CD4-positive, alpha-beta memory T cell (primary cell): ENCODE measurements at regions not wholly inside any gene's neighbourhood (a gene's known extent, or its start where the extent isn't known, plus 50 kb on each side); places are given as distances from the start of the nearest gene placed in this dataset.

Experiments
- CTCF ChIA-PET: fragments of 350-600 bp; sonication (Branson Sonifier 250); formaldehyde crosslinking; loops from one replicate; lab custom pipeline; 2021; ENCODE audit warnings: inconsistent platforms; ENCODE audit not compliant: partially characterized antibody; lab: Charles Lee
- POLR2A ChIA-PET: fragments of 350-600 bp; sonication (Branson Sonifier 250); formaldehyde crosslinking; loops from one replicate; lab custom pipeline; 2021; ENCODE audit not compliant: partially characterized antibody; lab: Charles Lee
- DNase-seq, 5 donors: peaks; one replicate each; pipeline versions ENCODE4 v3.0.0 to v3.0.0-alpha.2; 2020 to 2022; ENCODE audit warnings: mixed read lengths in 1 of 5
- H3K27ac ChIP-seq: one replicate; pipeline ENCODE4 v1.7.0; 2013; ENCODE audit warnings: low read depth, low read length
- H3K27me3 ChIP-seq: 2 replicates; pipeline ENCODE4 v1.7.0; 2013; ENCODE audit warnings: mild to moderate bottlenecking, low read length, moderate library complexity; ENCODE audit not compliant: insufficient read depth
- H3K36me3 ChIP-seq: 2 replicates; pipeline ENCODE4 v1.7.0; 2013; ENCODE audit warnings: mild to moderate bottlenecking, low read length, moderate library complexity; ENCODE audit not compliant: insufficient read depth
- H3K4me1 ChIP-seq: 2 replicates; pipeline ENCODE4 v1.7.0; 2013; ENCODE audit warnings: mild to moderate bottlenecking, low read length, moderate library complexity; ENCODE audit not compliant: insufficient read depth
- H3K4me3 ChIP-seq, 2 donors: one replicate each; pipeline ENCODE4 v1.7.0; 2013; ENCODE audit warnings: low read length in 2 of 2, mild to moderate bottlenecking in 1 of 2
- H3K9me3 ChIP-seq, 2 donors: one replicate each; pipeline ENCODE4 v1.7.0; 2013; ENCODE audit warnings: low read length in 2 of 2, control low read depth in 1 of 2; ENCODE audit not compliant: control insufficient read depth in 1 of 2
- H3K27ac Mint-ChIP-seq, 7 donors: one replicate each; pipeline ENCODE4 v1.8.0; 2020 to 2021; ENCODE audit warnings: mixed read lengths in 7 of 7, mild to moderate bottlenecking in 6 of 7, inconsistent platforms in 3 of 7, moderate library complexity in 3 of 7
- H3K27me3 Mint-ChIP-seq, 2 donors: one replicate each; pipeline ENCODE4 v1.8.0; 2020 to 2021; ENCODE audit warnings: mixed read lengths in 2 of 2
- H3K36me3 Mint-ChIP-seq, 2 donors: one replicate each; pipeline ENCODE4 v1.8.0; 2020 to 2021; ENCODE audit warnings: mixed read lengths in 2 of 2, inconsistent platforms in 1 of 2, mild to moderate bottlenecking in 1 of 2
- H3K4me1 Mint-ChIP-seq, 4 donors: one replicate each; pipeline ENCODE4 v1.8.0; 2020 to 2021; ENCODE audit warnings: mixed read lengths in 4 of 4, mild to moderate bottlenecking in 1 of 4
- H3K4me3 Mint-ChIP-seq, 8 donors: one replicate each; pipeline ENCODE4 v1.8.0; 2020 to 2021; ENCODE audit warnings: mixed read lengths in 8 of 8, mild to moderate bottlenecking in 7 of 8, moderate library complexity in 6 of 8, inconsistent platforms in 3 of 8
- H3K9me3 Mint-ChIP-seq, 8 donors: one replicate each; pipeline ENCODE4 v1.8.0; 2020 to 2021; ENCODE audit warnings: mixed read lengths in 8 of 8, mild to moderate bottlenecking in 5 of 8, inconsistent platforms in 3 of 8, moderate library complexity in 1 of 8
- intact Hi-C: fragments of 100-400 bp; cut with micrococcal nuclease; formaldehyde crosslinking; loops from one replicate; pipeline ENCODE4 v1.15.1; 2023

DNA sequence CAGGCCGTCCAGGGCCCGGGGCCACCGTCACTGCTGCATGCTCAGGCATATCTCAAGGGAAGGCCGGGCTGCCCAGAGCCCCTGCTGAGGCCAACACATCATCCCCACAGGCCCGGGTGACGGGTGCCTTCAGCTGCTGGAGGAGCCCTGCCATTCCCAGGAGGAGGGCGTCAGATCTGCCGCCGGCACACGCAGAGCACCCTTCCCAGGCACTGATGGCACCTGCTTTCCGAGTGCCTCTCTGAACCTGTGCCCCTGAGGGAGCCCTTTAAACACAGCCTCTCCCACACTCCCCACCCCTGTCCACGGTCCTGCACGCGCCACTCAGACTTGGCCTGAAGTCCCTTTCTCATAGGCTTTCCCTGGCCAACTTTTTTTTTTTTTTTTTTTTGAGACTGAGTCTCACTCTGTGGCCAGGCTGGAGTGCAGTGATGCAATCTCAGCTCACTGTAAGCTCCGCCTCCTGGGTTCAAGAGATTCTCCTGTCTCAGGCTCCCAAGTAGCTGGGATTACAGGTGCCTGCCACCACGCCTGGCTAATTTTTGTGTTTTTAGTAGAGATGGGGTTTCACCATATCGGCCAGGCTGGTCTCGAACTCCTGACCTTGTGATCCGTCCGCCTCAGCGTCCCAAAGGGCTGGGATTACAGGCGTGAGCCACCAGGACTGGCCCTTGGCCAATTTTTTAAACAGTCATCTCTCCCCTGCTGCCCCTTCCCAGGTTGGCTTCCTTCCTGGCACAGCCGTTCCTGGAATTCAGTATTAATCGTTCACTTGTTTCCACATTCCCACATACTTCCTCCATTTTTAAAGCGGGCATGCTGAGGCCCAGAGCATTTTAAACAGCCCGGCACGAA lies 211.7 kb downstream of the NDUFA10 start:
- Mint-ChIP-seq H3K4me3 (no peak overlapping the region), H3K9me3 (no peaks in the 10 kb centered on the region), H3K36me3 (no peaks in the 10 kb centered on the region), H3K27me3 (peaks cover 1 to 2% of the 10 kb centered on the region in 2 donors), H3K4me1 (no peaks in the 10 kb centered on the region), H3K27ac (peak overlapping the region in 1 of 7 donors; percentile 78)
- intact Hi-C loops: no loop called here
- H3K36me3 ChIP-seq: no peaks in the 10 kb centered on the region
- H3K9me3 ChIP-seq: no peaks in the 10 kb centered on the region
- no peak for DNase-seq
- H3K4me1 ChIP-seq: no peaks in the 10 kb centered on the region
- POLR2A ChIA-PET: no interaction called here
- CTCF ChIA-PET: no interaction called here
- no peaks in the 10 kb centered on the region for H3K27me3 ChIP-seq
- no peak overlapping the region for H3K4me3 ChIP-seq
- no peak overlapping the region for H3K27ac ChIP-seq

DNA sequence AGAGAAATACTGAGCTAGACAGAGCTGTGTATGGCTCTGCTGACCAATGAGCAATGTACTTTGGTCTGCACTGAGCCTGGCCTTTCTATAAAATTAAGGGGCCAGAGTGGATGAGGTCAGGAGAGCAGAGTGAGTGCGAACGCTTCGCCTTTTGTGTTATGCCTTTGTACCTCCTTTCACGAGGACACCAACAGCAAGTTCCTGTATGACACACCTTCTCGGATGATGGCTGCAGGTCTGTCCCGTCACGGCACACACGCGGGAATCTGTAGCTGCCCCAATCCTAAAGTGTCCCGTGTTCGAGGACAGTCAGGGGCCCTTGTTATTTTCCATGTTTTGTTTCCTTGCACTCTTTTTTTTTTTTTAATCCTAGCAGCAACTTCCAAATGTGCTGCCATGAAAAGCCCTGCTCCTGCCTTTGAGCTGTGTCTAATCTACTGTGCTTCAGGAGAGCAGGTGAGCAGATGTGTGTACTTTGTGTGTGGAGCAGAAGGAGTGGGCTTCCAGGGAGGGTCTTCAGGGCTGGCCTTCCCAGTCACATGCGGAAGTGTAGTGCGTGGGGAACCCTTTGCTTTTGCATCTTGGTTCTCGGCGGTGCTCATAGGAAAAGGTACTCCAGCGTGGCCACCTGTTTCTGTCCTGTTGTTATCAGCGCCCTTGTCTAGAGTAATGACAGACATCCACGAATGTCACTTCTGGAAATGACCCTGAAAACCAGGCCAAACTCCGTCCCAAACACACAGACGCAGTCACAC lies 213.2 kb downstream of the NDUFA10 start:
- Histone ChIP-seq H3K4me1 (no peaks in the 10 kb centered on the region), H3K27ac (no peak overlapping the region), H3K4me3 (no peak overlapping the region), H3K9me3 (no peaks in the 10 kb centered on the region), H3K36me3 (no peaks in the 10 kb centered on the region), H3K27me3 (no peaks in the 10 kb centered on the region)
- intact Hi-C loops: no loop called here
- Mint-ChIP-seq H3K27me3 (no peaks in the 10 kb centered on the region), H3K36me3 (no peaks in the 10 kb centered on the region), H3K4me3 (no peak overlapping the region), H3K9me3 (no peaks in the 10 kb centered on the region), H3K27ac (no peak overlapping the region), H3K4me1 (no peaks in the 10 kb centered on the region)
- CTCF ChIA-PET: no interaction called here
- POLR2A ChIA-PET: no interaction called here
- no peak for DNase-seq

DNA sequence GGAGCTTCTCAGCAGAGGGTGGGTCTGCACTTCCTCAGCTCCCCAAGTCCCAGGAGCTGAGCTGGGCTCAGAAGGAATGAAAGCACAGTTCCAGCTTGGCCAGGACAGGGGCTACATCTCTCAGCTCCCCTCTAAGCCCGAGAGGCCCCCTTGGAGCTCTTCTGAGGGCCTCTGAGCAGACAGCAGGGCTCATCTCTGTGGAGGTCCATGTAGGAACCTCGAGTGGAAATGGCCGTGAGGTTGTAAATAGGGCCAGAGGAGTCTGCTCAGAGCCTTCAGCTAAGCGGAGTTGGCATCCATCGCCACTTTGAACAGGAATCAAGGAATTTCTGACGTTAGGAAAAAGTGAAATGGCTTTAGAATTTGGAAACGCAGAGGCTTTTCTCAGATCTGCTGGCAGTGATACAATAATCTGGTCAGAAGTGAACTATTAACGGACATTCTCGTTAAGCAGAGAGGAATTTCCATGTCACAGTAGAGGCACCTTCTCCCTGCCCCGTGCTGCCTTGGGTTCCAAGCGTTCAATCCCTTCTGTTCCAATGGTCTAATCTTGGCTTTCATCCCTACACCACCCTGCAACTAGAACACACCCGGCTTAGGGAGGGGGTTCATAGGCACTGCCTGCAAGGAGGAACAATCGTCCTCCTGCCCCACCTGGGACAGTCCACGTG lies 213.9 kb downstream of the NDUFA10 start:
- H3K36me3 ChIP-seq: no peaks in the 10 kb centered on the region
- no peaks in the 10 kb centered on the region for H3K4me1 Mint-ChIP-seq
- H3K4me1 ChIP-seq: no peaks in the 10 kb centered on the region
- no peaks in the 10 kb centered on the region for H3K9me3 ChIP-seq
- no peak overlapping the region for H3K4me3 ChIP-seq
- no peak overlapping the region for H3K4me3 Mint-ChIP-seq
- no peaks in the 10 kb centered on the region for H3K9me3 Mint-ChIP-seq
- intact Hi-C loops: no loop called here
- POLR2A ChIA-PET: no interaction called here
- H3K27me3 ChIP-seq: no peaks in the 10 kb centered on the region
- H3K27me3 Mint-ChIP-seq: no peaks in the 10 kb centered on the region
- no peak overlapping the region for H3K27ac Mint-ChIP-seq
- no peaks in the 10 kb centered on the region for H3K36me3 Mint-ChIP-seq
- H3K27ac ChIP-seq: no peak overlapping the region
- CTCF ChIA-PET: no interaction called here
- DNase-seq: no peak

DNA sequence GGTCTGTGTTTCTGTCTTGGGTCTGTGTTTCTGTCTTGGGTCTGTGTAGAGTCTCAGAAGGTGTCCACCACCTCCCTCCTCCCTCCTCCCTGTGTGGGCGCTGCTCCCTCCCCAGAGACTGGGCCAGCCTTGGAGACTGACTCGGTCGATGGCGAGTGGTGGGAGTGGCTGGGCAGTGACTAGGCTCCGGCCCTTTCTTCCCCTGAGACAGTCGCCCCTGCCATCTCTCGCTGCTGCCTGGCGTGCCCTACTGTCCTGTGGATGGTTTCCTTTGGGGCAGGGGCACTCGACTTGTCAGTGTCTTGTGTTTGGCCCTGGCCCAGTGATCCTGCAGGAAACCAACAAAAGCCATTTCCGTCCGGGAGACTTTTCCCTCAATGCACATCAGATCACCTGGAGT lies 215.8 kb downstream of the NDUFA10 start:
- POLR2A ChIA-PET: no interaction called here
- Histone ChIP-seq H3K4me1 (no peaks in the 10 kb centered on the region), H3K36me3 (no peaks in the 10 kb centered on the region), H3K27ac (no peak overlapping the region), H3K4me3 (no peak overlapping the region), H3K9me3 (no peaks in the 10 kb centered on the region), H3K27me3 (no peaks in the 10 kb centered on the region)
- intact Hi-C loops: no loop called here
- Mint-ChIP-seq H3K36me3 (no peaks in the 10 kb centered on the region), H3K4me3 (no peak overlapping the region), H3K27me3 (no peaks in the 10 kb centered on the region), H3K4me1 (no peaks in the 10 kb centered on the region), H3K9me3 (no peaks in the 10 kb centered on the region), H3K27ac (no peak overlapping the region)
- DNase-seq: no peak
- CTCF ChIA-PET: interaction anchor here (0.6 kb wide), 1 partner anchor 70 kb away, joined by 4 read pairs; no protein-coding TSS in a partner anchor

DNA sequence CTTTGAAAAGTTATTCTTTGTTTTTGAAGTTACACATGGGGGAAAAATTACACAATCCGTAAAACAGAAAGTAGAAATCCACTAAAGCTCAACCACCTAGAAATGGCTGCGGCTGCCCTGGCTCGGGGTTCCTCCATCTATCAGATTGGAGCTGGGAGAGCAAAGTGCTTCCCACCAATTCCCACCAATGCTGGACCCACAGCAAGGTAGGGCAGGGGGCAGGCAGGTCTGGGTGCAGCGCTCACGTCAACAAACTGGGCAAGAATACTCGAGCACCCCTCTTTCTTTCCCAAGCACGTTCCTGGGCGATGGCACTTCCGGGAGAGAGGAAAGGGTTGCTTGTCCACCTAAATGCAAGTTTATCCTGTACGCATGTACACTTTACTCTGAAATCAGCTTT lies 217.6 kb downstream of the NDUFA10 start:
- no peaks in the 10 kb centered on the region for H3K4me1 ChIP-seq
- Mint-ChIP-seq H3K36me3 (no peaks in the 10 kb centered on the region), H3K4me3 (no peak overlapping the region), H3K4me1 (no peaks in the 10 kb centered on the region), H3K9me3 (no peaks in the 10 kb centered on the region), H3K27me3 (no peaks in the 10 kb centered on the region), H3K27ac (no peak overlapping the region)
- no peaks in the 10 kb centered on the region for H3K27me3 ChIP-seq
- no peak overlapping the region for H3K4me3 ChIP-seq
- DNase-seq: no peak
- intact Hi-C loops: no loop called here
- CTCF ChIA-PET: no interaction called here
- H3K9me3 ChIP-seq: no peaks in the 10 kb centered on the region
- POLR2A ChIA-PET: no interaction called here
- no peak overlapping the region for H3K27ac ChIP-seq
- no peaks in the 10 kb centered on the region for H3K36me3 ChIP-seq

DNA sequence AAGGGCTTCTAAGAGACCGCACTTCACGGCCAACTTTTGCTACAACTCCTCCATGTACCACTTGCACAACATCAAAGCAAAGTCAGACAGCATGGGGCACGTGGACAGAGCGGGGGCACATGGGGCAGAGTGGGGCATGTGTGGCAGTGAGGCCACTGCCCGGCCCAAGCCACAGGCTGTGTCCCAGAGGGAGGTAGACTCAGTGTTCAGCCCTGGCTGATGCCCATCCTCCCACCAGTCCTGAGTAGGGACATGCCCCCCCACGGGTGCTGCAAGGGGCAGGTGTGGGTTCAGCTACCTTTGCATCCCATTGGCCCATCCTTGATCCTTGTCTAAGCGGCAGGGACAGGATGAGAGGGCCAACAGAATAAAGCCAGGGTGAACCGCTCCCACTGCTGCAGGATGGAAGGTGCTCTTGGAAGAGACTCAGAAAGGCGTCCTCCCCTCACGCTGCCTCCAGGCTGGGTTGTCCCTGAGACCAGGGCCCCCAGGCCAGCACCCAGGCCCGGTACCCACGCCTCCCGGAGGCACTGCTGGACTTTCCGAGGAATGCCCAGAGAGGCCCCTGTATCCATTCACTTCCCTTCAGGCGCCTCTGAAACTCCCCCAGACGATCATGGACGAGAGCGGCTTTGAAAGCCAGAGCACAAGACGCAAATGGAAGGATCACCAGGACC lies 218.2 kb downstream of the NDUFA10 start:
- no peaks in the 10 kb centered on the region for H3K9me3 ChIP-seq
- Mint-ChIP-seq H3K27me3 (peaks cover 0 to under 1% of the 10 kb centered on the region in 2 donors), H3K36me3 (no peaks in the 10 kb centered on the region), H3K4me3 (no peak overlapping the region), H3K27ac (no peak overlapping the region), H3K9me3 (no peaks in the 10 kb centered on the region), H3K4me1 (peaks cover 0 to under 1% (median 0%) of the 10 kb centered on the region in 4 donors)
- H3K27me3 ChIP-seq: no peaks in the 10 kb centered on the region
- no peaks in the 10 kb centered on the region for H3K36me3 ChIP-seq
- ChIA-PET CTCF (no interaction called here), POLR2A (no interaction called here)
- intact Hi-C loops: no loop called here
- H3K27ac ChIP-seq: no peak overlapping the region
- no peaks in the 10 kb centered on the region for H3K4me1 ChIP-seq
- DNase-seq: no peak
- no peak overlapping the region for H3K4me3 ChIP-seq

DNA sequence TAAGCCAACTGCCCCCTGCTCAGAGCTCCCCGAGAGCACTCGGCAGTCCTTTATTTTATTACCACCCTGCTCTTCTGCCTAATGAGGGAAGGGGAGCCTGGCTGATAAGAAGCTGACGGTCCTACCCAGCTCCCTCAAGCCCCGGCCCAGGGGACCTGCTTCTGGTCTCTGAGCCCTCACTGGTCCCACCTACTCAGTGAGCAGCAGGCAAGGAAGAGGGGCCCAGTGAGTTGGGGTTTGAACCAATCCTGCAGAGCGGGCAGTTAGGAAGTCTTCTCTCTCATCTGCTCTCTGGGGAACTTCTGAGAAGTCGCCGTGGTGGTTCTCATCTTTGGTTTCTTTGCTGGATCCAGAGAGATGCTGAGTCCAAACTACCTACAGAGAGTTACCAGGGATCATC lies 218.9 kb downstream of the NDUFA10 start:
- Mint-ChIP-seq H3K4me1 (peaks cover 0 to 1% (median 0%) of the 10 kb centered on the region in 4 donors), H3K4me3 (no peak overlapping the region), H3K9me3 (no peaks in the 10 kb centered on the region), H3K27me3 (peaks cover 0 to 4% of the 10 kb centered on the region in 2 donors), H3K36me3 (no peaks in the 10 kb centered on the region), H3K27ac (no peak overlapping the region)
- no peak overlapping the region for H3K4me3 ChIP-seq
- H3K9me3 ChIP-seq: no peaks in the 10 kb centered on the region
- H3K27ac ChIP-seq: no peak overlapping the region
- ChIA-PET CTCF (no interaction called here), POLR2A (no interaction called here)
- H3K4me1 ChIP-seq: no peaks in the 10 kb centered on the region
- no peaks in the 10 kb centered on the region for H3K27me3 ChIP-seq
- DNase-seq: no peak
- H3K36me3 ChIP-seq: no peaks in the 10 kb centered on the region
- intact Hi-C loops: no loop called here
